HepG2 (cell line): ENCODE measurements at regions not wholly inside any gene's neighbourhood (a gene's known extent, or its start where the extent isn't known, plus 50 kb on each side); places are given as distances from the start of the nearest gene placed in this dataset.

ENCODE experiments used
- HOXA7 ChIP-seq: sonication (generic); formaldehyde crosslinking; IDR thresholded peaks from 2 replicates; pipeline ENCODE4 v1.8.1; 2022; ENCODE audit warnings: mild to moderate bottlenecking, missing genetic modification reagents, moderate library complexity
- ISX ChIP-seq: sonication (generic); formaldehyde crosslinking; conservative IDR thresholded peaks from 2 replicates; pipeline ENCODE4 v1.5.0; 2020; ENCODE audit warnings: missing genetic modification reagents
- JUND ChIP-seq: sonication (generic); formaldehyde crosslinking; IDR thresholded peaks from 2 replicates; pipeline ENCODE4 v1.8.0; 2022; ENCODE audit warnings: mild to moderate bottlenecking, missing genetic modification reagents
- MEF2D ChIP-seq: sonication (generic); formaldehyde crosslinking; IDR thresholded peaks from 2 replicates; pipeline ENCODE4 v1.5.1; 2020; ENCODE audit warnings: mild to moderate bottlenecking, missing genetic modification reagents
- MLLT10 ChIP-seq: sonication (generic); formaldehyde crosslinking; IDR thresholded peaks from 2 replicates; pipeline ENCODE4 v1.4.0; 2020; ENCODE audit warnings: missing genetic modification reagents
- POLR2A ChIP-seq, 2 experiments: IDR thresholded peaks; 2 replicates each; pipeline ENCODE4 v1.6.1; 2011; ENCODE audit warnings: low read depth in 2 of 2, low read length in 2 of 2, mild to moderate bottlenecking in 1 of 2, moderate library complexity in 1 of 2; ENCODE audit not compliant: insufficient read depth in 1 of 2
- RFX3 ChIP-seq: IDR thresholded peaks from 2 replicates; pipeline ENCODE4 v1.6.1; 2016; ENCODE audit warnings: missing biosample characterization, missing genetic modification reagents
- ZNF274 ChIP-seq: sonication (generic); formaldehyde crosslinking; IDR thresholded peaks from 2 replicates; pipeline ENCODE4 v1.5.1; 2020; ENCODE audit warnings: mild to moderate bottlenecking, missing genetic modification reagents
- TF ChIP-seq, protein P1 (sequence below): sonication (generic); formaldehyde crosslinking; IDR thresholded peaks from 2 replicates; pipeline ENCODE4 v1.9.0; 2021; ENCODE audit warnings: missing genetic modification reagents, borderline replicate concordance
- TF ChIP-seq, protein P2 (sequence below): sonication (generic); formaldehyde crosslinking; IDR thresholded peaks from 2 replicates; pipeline ENCODE4 v1.4.0; 2020; ENCODE audit warnings: missing genetic modification reagents

DNA sequence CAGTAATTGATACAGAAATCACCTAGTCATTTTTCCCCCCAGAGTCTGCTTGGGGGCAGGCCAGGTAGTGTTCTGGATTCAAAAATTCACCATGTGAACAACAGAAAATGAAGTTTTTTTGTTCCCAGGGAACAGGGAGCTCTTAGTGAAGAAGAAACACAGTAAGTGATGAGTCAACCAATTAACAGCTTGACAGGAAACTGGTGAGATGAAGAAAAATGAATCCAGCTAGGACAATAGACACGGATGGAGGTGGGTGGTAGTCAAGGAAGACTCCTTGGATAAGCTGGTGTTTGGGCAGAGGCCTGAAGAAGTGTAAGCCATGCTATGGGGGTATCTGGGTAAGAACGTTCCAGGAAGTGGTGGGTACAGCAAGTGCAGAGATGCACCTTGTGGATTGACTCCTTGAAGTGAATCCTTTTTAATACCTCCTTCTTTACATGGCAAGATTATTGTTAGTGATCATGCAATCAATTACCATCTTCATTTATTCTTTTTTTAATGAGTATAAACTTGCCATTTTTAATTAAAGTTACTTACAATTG, 339.9 kb upstream of the RGMA start:
- TF ChIP-seq MEF2D (CRISPR knock-in tag) (no peak), JUND (CRISPR knock-in tag) (no peak), MLLT10 (CRISPR knock-in tag) (no peak), POLR2A (IDR thresholded peaks at IDR 0.05; ENCODE audit: insufficient read depth in 1 of 2, low read depth in 2 of 2, low read length in 2 of 2) (no peak), ISX (CRISPR knock-in tag) (no peak), HOXA7 (CRISPR knock-in tag) (no peak), RFX3 (no peak), ZNF274 (CRISPR knock-in tag) (no peak)
- TF ChIP-seq, protein P1, sequence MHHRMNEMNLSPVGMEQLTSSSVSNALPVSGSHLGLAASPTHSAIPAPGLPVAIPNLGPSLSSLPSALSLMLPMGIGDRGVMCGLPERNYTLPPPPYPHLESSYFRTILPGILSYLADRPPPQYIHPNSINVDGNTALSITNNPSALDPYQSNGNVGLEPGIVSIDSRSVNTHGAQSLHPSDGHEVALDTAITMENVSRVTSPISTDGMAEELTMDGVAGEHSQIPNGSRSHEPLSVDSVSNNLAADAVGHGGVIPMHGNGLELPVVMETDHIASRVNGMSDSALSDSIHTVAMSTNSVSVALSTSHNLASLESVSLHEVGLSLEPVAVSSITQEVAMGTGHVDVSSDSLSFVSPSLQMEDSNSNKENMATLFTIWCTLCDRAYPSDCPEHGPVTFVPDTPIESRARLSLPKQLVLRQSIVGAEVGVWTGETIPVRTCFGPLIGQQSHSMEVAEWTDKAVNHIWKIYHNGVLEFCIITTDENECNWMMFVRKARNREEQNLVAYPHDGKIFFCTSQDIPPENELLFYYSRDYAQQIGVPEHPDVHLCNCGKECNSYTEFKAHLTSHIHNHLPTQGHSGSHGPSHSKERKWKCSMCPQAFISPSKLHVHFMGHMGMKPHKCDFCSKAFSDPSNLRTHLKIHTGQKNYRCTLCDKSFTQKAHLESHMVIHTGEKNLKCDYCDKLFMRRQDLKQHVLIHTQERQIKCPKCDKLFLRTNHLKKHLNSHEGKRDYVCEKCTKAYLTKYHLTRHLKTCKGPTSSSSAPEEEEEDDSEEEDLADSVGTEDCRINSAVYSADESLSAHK = no peak
- TF ChIP-seq, protein P2, sequence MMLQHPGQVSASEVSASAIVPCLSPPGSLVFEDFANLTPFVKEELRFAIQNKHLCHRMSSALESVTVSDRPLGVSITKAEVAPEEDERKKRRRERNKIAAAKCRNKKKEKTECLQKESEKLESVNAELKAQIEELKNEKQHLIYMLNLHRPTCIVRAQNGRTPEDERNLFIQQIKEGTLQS (CRISPR knock-in tag) = no peak
